Stimulated activated CD8-positive, alpha-beta memory T cell treated with anti-CD3 and anti-CD28 coated beads, Interleukin-12 subunit alpha, Interleukin-12 subunit beta, amount 100 ng/mL, for 1 hour (primary cell): ENCODE measurements at regions not wholly inside any gene's neighbourhood (a gene's known extent, or its start where the extent isn't known, plus 50 kb on each side); places are given as distances from the start of the nearest gene placed in this dataset.

ENCODE experiments used
- DNase-seq: peaks from one replicate; pipeline ENCODE4 v3.0.0-alpha.2; 2020; ENCODE audit warnings: low read depth

DNA sequence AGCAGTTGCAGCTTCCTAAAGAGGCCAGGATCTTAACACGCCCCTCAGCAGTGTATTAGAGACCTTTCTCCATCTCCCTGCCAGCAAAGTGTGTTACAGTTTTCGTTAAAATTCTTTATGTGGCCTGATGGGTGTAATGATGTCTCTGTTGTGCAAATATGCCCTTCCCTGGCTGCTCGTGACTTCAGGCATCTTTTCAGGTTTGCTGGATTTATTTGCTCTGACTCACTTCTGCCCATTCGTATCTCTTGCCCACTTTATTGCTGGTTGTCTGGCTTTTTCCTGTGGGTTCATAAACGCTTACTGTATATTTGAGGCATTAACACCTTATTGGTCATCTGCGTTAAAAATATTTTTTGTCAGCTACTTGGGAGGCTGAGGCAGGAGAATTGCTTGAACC is 134.5 kb downstream of the ASB1 start:
- DNase-seq, result no peak

DNA sequence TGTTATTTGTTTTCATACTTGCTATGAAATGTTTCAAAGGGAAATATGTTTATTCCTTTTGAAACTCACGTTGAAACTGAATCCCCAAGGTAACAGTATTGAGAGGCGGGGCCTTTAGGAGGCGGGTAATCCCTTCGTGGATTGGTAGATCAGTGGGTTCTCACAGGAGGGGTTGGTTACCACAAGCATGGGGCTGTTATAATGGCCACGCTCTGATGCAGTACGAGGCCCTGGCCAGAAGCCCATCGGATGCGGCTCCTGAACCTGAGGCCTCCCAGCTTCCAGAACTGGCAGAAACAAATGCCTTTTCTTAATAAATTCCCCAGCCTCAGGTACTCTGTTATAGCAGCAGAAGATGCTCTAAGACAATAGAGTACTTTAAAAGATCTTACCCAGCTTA is 135.7 kb downstream of the ASB1 start:
- no peak for DNase-seq

DNA sequence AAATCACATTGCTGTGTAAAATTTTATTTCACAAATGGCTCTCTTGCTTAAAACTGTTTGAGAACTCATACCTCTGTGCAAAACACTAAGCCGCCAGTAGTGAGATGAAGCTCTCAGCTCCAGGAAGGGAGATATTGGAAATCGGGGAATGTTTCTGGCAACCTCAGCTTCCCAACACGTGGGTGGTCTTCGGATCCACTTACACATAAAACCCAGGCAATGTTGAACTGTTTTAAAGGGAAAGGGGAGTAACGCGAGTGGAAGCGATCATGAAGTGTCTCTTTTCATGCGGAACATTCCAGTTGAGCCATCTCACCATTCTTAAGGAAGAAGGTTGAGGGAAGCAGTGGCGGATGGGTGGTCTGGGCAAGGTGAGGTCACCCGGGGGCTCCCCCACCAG is 136.8 kb downstream of the ASB1 start:
- no peak for DNase-seq

DNA sequence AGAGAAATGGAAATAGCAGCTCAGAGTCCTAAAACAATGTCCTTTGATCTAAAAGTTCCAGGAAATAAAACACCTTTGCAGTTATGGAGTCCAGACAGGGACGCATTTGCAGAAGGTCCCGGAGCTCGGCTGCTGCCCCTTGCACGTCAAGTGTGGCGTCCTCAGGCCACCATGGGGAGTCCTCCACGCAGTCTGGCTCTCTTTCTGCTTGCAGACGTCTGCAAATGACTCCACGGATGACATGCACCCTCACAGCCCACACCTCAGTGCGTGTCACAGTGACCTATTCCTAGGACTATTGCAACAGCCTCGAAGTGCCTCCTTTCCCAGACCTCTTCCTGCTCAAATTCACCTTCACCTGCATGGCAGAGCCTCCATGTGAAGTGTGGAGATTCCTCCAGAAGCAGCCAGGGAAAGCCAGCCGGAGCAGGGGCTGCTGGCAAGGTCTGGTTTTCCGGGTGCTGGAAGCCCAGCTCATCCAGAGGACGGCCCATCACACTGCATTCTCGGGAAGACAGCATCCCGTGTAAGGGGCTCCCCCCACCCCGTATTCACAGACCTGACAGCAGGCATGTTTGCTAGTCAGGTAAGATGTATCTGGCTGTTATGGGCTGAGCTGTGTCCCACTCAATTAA is 137.7 kb downstream of the ASB1 start:
- no peak for DNase-seq

DNA sequence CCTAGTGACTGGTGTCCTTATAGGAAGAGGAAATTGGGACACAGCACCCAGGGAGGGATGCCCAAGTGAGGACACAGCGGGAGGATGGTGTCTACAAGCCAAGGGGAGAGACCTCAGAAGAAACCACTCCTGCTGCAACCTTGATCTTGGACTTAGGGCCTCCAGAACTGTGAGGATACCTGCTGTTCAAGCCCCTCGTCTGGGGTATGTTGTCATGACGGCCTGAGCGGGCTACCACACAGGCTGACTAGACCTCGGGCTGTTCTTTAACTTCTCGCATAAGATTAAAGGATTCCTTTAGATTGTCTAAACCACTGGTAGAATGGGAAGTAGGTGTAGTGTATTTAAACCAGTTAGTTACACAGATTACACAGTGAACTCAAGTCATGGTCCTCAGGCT is 138.3 kb downstream of the ASB1 start:
- DNase-seq, result no peak

DNA sequence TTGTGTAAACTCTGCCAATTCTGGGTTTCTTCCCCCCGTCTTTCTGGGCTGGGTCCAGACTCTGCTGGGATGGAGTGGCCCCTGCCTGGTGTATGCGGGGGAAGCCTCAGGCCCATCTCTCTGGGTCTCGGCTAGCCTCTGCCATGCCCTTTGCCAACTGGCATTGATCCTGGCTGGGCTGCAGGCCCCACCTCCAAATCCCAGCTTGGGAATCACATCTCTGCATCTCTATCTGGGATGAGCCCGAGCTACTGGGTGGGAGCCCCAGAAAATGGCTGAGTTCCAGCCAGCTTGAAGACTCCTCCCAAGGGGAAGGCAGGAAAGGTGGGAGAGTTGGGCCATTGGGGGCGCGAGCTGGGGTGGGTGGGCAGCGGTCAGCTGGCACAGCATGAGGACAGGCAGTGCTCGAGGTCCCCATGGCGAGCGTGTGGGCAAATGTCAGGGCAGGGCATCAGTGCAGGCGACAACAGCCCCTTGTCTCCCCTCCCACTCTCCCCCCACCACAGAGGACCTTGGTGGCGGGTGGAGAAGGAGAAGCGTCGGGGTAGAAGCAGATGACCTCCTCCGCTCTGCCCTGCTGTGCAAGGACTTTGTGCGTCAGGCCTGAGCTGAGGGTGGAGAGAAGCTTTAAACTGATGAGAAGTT is 139.4 kb downstream of the ASB1 start:
- no peak for DNase-seq

DNA sequence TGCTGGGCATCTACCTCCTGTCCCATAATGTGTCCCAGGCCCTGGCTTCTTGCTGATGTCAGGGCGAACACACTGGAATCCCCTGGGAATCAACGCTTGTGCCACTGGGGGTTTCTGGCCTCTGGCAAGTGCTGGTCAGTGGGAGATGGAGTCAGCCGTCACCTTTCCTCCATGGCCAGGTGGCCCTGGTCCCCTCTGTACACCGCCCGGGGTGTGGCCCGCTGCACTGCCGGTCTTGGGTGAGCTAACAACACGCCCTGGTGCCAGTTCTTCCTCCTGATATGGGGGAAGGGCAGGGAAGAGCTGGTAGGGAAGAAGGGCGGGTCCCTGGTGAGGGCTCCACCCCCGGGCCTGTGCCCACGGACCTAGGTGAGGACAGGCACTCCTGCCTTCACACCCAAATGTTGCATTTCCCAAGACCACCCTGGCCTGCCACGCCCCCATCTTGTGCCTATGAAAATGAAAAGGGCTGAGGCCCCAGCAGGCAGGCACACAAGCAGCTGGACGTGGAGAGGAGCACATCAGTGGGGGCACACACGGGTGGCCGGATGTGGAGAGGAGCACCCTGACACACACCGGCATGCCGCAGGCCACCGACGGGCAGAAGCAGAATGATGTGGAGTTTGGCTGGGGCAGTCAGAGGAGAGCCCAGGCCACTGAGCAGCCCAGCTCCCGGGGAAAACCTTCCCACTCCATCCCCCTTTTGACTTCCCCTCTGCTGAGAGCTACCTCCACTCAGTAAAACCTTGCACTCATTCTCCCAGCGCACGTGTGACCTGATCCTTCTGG is 140.5 kb downstream of the ASB1 start:
- no peak for DNase-seq

DNA sequence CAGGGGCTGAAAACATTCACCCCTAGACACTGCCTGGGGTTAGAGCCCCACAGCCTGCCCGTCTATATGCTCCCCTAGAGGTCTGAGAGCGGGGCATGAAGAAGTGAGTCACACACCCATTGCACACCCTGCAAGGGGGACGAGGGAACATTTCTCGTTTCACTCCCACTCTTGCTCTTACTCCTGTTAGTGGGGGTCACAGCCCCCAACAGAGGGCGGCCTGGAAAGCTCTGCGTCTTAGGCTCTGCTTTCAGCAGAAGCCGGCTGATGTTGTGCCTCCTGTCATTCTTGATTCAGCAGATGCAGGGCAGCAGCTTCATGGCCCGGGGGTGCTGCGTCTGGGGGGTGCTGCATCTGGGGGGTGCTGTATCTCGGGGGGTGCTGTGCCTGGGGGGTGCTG is 141.3 kb downstream of the ASB1 start:
- DNase-seq, result no peak

DNA sequence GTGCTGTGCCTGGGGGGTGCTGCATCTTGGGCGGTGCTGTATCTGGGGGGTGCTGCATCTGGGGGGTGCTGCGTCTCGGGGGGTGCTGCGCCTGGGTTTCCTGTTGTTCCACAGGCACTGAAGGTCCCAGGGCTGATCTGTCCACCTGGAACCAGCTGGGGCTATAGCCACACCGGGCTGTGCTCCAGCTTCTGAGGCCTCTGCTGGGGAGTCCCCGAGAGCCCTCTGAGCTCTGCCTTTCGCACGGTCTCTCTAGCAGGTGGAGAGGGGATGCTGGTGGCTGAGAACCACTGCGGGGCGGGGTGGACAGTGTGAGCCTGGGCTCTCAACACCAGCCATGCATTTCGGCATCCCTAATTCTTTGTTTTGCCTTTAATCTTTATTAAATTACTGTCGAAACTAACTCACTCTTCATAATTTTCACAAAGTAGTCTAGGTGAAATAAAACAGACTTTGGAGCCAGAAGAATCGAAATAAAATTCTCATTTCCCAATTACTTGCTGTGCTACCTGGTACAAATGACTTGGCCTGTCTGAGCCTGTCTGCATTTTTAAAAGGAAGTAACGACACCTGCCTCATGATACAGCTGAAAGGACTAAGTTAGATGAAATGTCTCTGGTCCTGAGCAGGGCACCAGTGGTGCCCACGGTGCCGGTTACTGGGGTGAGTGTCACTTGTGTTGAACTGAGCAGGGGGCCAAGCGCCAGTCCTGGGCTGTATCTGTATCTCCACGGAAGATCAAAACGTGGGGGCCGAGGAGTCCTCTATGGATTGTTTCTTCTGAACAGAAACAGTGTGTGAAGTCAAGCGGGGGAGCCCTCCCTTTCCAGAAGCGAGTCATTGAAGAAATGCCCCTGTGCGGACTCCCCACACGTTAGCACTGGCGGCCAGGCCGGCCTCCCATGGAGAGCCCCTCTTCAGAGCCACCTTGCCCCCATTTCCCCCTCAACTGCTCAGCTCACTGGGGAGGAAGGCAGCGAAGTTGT is 142.0 kb downstream of the ASB1 start:
- DNase-seq, result no peak

DNA sequence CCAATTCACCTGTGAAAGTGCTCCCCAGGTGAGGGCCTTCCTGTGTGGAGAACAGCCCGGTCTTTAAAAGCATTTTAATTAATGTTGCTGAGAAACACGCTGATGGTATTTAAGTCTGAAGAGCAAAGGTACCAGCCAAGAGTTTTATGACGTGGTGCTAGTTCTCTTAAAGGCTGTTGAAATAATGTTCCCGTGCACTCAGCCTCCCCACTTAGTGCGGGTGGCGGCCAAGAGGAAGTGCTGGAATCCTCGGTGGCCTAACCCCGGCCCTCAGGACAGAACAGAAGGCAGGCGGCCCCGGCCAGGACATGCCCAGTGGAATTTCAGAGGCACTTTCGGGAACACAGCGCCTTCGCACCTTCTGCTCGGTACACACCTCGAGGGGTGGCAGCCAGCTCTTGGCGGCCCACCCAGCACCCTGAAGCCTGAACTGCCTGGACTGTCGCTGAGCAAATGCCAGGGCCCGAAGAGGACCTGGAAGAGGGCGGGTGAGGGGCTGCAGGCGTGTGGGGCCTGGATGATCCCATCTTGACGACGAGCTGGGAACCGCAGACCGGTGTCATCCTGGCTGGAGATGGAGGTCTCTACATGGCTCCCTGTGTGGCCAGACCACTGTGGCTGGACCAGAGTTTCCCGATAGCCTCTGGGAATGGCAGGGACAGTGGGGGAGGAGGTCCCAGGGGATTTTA is 142.9 kb downstream of the ASB1 start:
- DNase-seq, result no peak

DNA sequence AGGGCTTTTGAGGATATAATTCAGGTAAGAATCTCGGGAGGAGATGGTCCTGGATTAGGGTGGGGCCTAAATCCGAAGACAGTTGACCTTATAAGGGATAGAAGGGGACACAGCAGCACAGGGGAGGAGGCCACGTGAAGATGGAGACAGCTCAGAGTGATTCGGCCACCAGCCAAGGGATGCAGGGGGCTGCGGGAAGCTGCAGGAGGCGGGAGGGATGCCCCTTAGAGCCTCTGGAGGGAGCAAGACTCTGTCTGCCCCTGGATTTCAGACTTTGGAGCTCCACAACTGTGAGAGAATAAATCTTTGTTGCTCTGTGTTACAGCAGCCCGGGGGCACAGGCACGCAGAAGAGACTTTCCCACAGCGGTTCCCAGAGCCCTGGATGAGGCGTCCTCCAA is 143.7 kb downstream of the ASB1 start:
- no peak for DNase-seq

DNA sequence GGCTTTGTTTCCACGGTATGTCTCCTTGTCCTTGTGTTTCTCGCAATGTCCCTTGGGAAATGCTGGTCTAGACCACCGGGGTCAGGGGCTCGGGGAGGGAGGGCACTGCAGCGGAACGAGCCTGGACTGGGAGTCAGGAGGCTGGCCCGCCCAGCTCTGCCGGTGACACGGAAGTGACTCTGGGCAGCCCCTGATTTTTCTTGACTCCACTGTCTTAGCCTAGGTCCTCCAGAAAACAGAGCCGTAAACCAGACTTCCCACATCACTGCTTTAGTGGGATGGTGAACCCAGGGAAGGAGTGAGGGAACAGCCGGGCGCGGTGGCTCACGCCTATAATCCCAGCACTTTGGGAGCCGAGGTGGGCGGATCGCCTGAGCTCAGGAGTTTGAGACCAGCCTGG is 144.2 kb downstream of the ASB1 start:
- DNase-seq, result no peak

DNA sequence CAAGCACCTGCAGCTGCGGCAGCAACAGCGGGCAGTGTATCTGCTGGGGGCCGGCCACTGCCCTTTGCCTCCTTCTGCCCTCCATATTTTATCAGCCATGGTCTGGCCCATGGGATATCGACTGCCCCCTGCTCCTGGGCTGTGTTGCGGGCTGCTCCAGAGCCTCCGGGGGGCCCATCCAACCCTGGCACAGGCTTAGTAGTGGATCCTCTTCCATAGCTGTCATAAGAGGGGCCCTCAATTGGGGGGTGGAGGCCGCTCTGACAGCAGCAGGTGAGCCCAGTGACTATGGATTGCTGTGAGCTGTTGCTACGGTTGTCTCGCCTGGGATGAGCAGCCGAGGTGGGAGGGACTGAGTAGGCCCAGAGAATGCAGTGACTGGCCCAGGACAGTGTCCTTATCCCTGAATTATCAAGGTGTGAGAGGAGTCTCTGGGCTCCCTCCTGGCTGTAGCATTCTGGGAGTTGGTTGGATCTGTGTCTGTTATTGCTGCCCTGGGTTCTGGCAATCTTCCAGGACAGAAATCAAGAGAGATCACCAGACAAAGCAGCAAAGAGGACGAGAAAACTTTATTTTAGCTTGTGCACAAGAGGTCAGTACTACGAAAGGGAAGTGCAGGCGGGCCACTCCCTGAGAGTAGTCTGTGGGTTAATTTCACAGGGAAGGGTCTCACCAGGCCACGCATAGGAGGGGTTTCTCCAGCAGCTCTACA is 145.1 kb downstream of the ASB1 start:
- DNase-seq, result no peak

DNA sequence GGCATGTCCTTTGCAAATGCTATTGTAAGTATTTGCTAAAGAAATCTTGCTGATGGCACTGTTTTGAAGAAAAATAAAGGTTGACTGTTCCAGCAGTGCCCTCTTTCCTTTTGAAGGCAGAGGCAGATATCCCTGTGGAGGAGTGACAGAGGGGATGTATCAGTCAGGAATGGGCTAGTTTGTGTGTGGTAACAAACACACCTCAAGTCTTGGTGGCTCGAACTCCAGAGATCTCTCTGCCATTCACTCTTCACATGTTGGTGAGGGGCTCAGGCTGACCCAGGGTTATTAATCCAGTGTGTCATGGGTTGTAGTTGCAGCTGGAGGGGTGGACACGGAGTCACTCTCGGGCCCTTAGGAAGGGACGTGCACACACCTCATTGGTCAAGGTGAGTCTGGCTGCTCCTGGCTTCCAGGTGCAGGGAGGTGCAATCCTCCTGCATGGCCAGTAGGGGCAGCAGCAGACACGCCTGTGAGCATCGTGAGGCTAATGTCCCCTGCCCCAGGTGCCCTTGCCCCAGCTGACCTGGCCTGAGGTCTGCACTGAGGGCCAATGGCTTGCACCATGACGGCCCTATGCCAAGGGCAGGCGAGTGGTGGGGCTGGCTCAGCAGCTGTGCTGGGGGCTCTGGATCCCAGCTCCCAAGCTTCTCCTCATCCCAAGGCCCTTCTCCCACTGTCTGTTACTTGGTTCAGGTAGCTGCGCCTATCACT is 146.5 kb downstream of the ASB1 start:
- no peak for DNase-seq

DNA sequence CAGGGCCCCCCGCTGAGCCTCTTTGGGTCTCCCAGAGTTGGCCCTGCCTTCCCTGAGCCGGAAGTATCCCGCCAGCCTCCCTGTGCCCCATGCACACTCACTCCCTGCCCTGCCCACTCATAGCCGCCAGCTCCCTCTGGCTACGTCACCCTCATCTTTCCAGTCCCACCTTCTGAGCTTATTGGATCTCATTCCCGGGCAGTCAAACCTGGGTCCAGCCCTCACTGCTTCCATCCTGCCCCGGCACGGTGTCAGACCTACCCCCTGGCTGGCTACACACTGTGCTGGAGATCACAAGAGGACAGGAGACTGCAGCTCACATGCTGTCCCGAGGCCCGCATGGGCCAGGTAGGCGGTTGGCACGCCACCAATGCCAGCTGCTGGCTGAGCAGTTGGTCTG is 147.2 kb downstream of the ASB1 start:
- no peak for DNase-seq

DNA sequence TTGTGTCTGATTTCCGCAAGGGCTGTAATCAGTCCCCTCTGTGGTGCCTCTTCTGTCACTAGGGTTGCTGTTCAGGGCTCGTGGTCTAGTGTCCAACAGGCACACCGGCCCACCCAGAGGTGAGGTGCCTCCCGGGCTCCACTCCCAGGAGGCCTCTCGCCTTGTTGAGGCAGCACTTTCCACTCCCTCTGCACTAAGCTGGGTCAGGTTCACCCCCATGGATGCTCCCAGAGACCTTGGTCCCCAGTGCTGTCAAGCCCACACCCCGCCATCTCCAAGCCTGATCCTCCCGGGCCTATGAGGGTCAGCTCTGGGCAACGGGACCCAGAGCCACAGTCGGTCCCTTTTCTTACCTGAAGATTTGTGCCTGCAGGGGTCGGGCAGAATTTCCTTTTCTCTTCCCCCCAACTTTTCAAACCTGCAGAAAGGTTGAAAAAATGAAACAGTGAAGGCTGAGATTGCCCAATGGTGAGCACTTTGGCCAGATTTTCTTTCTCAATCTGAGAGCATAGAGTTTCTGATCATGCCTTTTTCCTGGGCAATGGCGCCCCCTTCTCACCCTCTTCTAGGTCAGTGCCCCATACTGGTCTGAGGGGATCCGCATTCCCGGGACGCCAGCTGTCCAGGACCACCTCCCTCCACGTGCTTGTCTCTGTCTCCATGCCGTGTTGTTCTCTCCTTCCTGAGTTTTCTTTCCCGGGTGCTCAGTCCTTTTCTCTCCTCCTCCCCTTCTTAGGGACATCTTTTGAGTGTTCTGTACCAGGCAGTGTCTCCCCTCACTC is 148.0 kb downstream of the ASB1 start:
- DNase-seq, result no peak

DNA sequence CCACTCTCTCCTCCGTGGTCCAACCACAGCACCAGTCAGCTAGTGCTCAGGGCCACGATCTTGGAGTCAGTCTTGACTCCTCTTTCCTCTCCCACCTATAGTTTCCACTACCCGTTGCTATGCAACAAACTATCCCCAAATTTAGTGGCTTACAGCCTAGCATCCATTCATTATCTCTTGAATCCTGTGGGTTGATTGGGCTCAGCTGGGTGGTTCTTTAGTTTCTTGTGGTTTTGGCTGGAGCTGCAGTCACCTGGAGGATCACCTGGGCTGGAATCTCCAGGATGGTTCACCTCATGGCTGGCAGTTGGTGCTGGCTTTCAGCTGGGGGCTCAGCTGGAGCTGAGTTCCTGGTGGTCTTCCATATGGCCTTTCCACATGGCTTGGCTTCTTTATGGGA is 149.9 kb downstream of the ASB1 start:
- no peak for DNase-seq

DNA sequence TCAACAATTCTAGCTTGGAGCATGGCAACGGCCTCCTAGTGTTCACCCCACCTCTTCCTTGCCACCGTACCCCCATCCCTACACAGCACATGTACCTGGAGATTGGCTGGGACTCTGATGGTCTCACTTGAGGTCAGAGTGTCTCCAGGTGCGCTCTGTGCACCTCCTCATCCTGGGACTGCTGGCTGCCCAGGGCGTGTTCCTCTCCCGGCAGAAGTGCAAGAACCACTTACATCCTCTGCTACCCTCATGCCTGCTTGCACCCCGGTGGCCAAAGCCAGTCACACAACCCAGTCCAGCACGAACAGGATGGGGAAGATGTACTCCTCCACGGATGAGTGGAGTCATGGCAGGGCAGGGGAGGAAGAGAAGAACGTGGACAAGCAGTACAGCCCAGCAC is 151.5 kb downstream of the ASB1 start:
- no peak for DNase-seq

DNA sequence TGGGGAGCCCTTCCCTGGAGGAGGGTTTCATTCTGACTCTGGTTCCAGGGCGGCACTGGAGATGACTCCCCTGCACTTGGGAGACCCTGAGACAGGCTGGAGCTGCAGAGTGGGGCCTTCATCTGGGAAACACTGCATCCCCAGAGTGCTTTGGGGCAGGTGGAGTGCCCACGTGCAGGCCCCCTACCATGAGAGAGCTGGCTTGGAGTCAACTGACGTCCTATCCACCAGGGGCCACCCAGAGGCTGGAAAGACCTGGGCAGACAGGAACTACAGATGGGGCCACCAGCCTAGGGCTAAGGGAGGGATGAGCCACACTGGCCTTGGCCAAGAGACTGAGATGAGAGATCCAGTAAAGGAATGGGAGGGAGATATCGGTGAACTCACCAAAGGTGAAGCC is 153.8 kb downstream of the ASB1 start:
- DNase-seq, result no peak

DNA sequence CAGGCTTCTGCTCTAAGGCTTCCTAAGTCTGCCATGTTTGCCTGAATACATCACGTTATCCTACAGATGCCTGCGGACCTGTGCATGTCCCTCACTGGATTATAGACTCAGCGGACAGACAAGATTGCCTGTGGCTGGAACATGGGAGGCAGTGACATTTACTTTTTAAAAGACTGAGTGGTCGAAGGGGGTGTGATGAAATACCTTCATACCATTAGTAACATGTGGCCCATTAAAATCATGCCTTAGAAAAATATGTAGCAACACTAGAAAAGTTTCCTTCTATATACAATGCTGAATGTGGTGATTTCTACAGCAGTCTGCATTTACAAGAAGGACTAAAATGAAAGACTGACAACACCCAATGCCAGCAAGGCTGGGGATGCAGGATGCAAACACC is 154.4 kb downstream of the ASB1 start:
- no peak for DNase-seq
